ENCODE measurements at regions not wholly inside any gene's neighbourhood (a gene's known extent, or its start where the extent isn't known, plus 50 kb on each side); places are given as distances from the start of the nearest gene placed in this dataset.
"Not testable (repeated sequence)": the region's sequence is repeated elsewhere in the genome, so short reads cannot be mapped to it uniquely, and the experiment has no call there.

DNA sequence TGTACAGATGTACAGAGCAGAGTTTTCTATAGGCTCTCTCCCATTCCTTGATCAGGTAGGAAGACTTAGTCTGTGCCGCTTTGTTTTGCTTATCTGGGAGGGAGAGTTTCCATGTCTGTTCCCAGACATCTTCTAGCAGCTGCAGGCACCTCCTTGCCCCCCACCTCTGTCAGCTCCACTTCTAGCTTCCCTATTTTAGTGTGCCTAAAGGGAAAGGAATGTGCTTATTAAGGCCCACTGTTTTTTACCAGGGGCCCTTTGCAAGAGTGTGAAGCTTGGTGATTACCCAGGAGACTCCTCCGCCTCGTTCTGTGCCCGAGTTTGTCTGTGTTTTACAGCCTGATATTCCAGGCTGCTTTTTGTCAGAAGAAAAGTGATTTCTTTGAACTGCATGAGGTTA is 1984.4 kb downstream of the OLFM4 start:
- H3K27me3 Mint-ChIP-seq (ENCODE audit: low read depth, unreplicated experiment), result no peaks in the 10 kb centered on the region
- TF ChIP-seq, protein P1, sequence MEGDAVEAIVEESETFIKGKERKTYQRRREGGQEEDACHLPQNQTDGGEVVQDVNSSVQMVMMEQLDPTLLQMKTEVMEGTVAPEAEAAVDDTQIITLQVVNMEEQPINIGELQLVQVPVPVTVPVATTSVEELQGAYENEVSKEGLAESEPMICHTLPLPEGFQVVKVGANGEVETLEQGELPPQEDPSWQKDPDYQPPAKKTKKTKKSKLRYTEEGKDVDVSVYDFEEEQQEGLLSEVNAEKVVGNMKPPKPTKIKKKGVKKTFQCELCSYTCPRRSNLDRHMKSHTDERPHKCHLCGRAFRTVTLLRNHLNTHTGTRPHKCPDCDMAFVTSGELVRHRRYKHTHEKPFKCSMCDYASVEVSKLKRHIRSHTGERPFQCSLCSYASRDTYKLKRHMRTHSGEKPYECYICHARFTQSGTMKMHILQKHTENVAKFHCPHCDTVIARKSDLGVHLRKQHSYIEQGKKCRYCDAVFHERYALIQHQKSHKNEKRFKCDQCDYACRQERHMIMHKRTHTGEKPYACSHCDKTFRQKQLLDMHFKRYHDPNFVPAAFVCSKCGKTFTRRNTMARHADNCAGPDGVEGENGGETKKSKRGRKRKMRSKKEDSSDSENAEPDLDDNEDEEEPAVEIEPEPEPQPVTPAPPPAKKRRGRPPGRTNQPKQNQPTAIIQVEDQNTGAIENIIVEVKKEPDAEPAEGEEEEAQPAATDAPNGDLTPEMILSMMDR (IDR thresholded peaks at IDR 0.05; ENCODE audit: insufficient read depth, low read depth, low read length), result no peak
- no peak for TF ChIP-seq EZH2 (IDR thresholded peaks at IDR 0.05; ENCODE audit: insufficient read depth, low read length)
- DNase-seq (ENCODE audit: low read depth), result no peak
- Histone ChIP-seq H3K4me3 (ENCODE audit: insufficient read depth, low read depth, low read length) (no peak overlapping the region), H4K20me1 (ENCODE audit: insufficient read depth, low read length) (no peaks in the 10 kb centered on the region), H3K36me3 (ENCODE audit: insufficient read depth, low read length) (no peaks in the 10 kb centered on the region), H3K27ac (ENCODE audit: low read depth, low read length) (no peak overlapping the region), H2AFZ (ENCODE audit: low read depth, low read length) (no peak overlapping the region), H3K79me2 (ENCODE audit: insufficient read depth, low read length) (no peaks in the 10 kb centered on the region), H3K27me3 (ENCODE audit: insufficient read depth, low read length) (no peaks in the 10 kb centered on the region), H3K4me2 (ENCODE audit: low read length) (no peak overlapping the region), H3K4me1 (ENCODE audit: insufficient read depth, low read length) (no peaks in the 10 kb centered on the region), H3K9me3 (ENCODE audit: insufficient read depth, low read depth, low read length) (no peaks in the 10 kb centered on the region), H3K9ac (ENCODE audit: low read length) (no peak overlapping the region)
- no peak for FAIRE-seq
- no peaks in the 10 kb centered on the region for H3K4me1 Mint-ChIP-seq (ENCODE audit: low read depth, unreplicated experiment)
- H3K4me3 Mint-ChIP-seq (ENCODE audit: unreplicated experiment), result no peak overlapping the region
- H3K36me3 Mint-ChIP-seq (ENCODE audit: low read depth, unreplicated experiment), result no peaks in the 10 kb centered on the region
- no peaks in the 10 kb centered on the region for H3K9me3 Mint-ChIP-seq (ENCODE audit: unreplicated experiment)
- no peak overlapping the region for H3K27ac Mint-ChIP-seq (ENCODE audit: unreplicated experiment)

DNA sequence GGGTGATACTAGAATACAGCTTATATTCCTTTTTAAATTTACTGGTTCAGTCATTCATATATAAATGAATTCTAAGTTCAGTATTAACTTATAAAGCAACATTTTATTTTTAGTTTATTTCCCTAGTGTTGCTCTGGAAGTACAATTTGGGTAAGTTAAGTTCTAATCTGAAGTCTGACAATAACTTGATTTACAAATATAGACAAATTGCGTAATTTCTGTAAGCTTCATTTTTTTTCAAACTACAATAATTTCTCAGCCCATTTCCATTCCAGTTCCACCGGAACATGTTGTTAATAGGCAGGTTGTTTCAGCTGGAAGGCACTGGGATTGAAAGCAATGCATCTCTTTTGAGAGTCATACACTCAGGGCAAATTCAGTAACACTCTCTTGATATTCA is 2000.7 kb downstream of the OLFM4 start:
- Histone ChIP-seq H3K36me3 (ENCODE audit: insufficient read depth, low read length) (no peaks in the 10 kb centered on the region), H3K4me2 (ENCODE audit: low read length) (no peak overlapping the region), H3K4me1 (ENCODE audit: insufficient read depth, low read length) (no peaks in the 10 kb centered on the region), H3K27me3 (ENCODE audit: insufficient read depth, low read length) (no peaks in the 10 kb centered on the region), H3K79me2 (ENCODE audit: insufficient read depth, low read length) (no peaks in the 10 kb centered on the region), H3K9me3 (ENCODE audit: insufficient read depth, low read depth, low read length) (peaks cover 4% of the 10 kb centered on the region), H3K4me3 (ENCODE audit: insufficient read depth, low read depth, low read length) (no peak overlapping the region), H4K20me1 (ENCODE audit: insufficient read depth, low read length) (no peaks in the 10 kb centered on the region), H3K9ac (ENCODE audit: low read length) (no peak overlapping the region), H2AFZ (ENCODE audit: low read depth, low read length) (no peak overlapping the region), H3K27ac (ENCODE audit: low read depth, low read length) (no peak overlapping the region)
- Mint-ChIP-seq H3K36me3 (ENCODE audit: low read depth, unreplicated experiment) (peaks cover 2% of the 10 kb centered on the region), H3K4me1 (ENCODE audit: low read depth, unreplicated experiment) (no peaks in the 10 kb centered on the region), H3K9me3 (ENCODE audit: unreplicated experiment) (peaks cover 6% of the 10 kb centered on the region), H3K4me3 (ENCODE audit: unreplicated experiment) (no peak overlapping the region), H3K27ac (ENCODE audit: unreplicated experiment) (no peak overlapping the region), H3K27me3 (ENCODE audit: low read depth, unreplicated experiment) (no peaks in the 10 kb centered on the region)
- no peak for DNase-seq (ENCODE audit: low read depth)
- no peak for FAIRE-seq
- TF ChIP-seq EZH2 (IDR thresholded peaks at IDR 0.05; ENCODE audit: insufficient read depth, low read length), result no peak
- TF ChIP-seq, protein P1 (IDR thresholded peaks at IDR 0.05; ENCODE audit: insufficient read depth, low read depth, low read length), result no peak

DNA sequence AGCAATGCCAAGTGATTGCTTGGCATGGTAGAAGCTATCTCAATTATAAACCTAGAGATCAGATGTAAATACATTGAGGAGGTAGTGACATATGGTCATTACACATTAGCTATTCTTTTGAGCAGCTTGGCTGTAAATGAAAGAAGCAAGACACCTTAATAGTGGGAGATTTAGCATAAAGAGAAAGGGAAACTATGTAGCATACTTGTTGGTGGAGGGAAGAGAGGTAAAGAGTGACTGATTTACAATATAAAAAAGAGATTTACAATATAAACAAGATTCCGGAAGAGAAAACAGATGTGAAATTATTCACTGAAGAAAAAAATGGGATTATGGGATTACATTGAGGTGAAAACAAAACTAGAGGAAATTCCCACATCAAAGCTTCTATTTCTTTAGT is 2009.6 kb downstream of the OLFM4 start:
- H3K4me1 ChIP-seq (ENCODE audit: insufficient read depth, low read length), result no peaks in the 10 kb centered on the region
- H3K9ac ChIP-seq (ENCODE audit: low read length), result no peak overlapping the region
- H3K36me3 ChIP-seq (ENCODE audit: insufficient read depth, low read length), result no peaks in the 10 kb centered on the region
- no peak for TF ChIP-seq EZH2 (IDR thresholded peaks at IDR 0.05; ENCODE audit: insufficient read depth, low read length)
- H3K9me3 Mint-ChIP-seq (ENCODE audit: unreplicated experiment), result no peaks in the 10 kb centered on the region
- no peaks in the 10 kb centered on the region for H3K4me1 Mint-ChIP-seq (ENCODE audit: low read depth, unreplicated experiment)
- DNase-seq (ENCODE audit: low read depth), result no peak
- H3K9me3 ChIP-seq (ENCODE audit: insufficient read depth, low read depth, low read length), result no peaks in the 10 kb centered on the region
- H3K36me3 Mint-ChIP-seq (ENCODE audit: low read depth, unreplicated experiment), result no peaks in the 10 kb centered on the region
- FAIRE-seq, result no peak
- H3K79me2 ChIP-seq (ENCODE audit: insufficient read depth, low read length), result no peaks in the 10 kb centered on the region
- H2AFZ ChIP-seq (ENCODE audit: low read depth, low read length), result no peak overlapping the region
- H3K4me3 Mint-ChIP-seq (ENCODE audit: unreplicated experiment), result no peak overlapping the region
- H3K27me3 Mint-ChIP-seq (ENCODE audit: low read depth, unreplicated experiment), result no peaks in the 10 kb centered on the region
- H3K4me2 ChIP-seq (ENCODE audit: low read length), result no peak overlapping the region
- H3K27ac Mint-ChIP-seq (ENCODE audit: unreplicated experiment), result no peak overlapping the region
- H3K27ac ChIP-seq (ENCODE audit: low read depth, low read length), result no peak overlapping the region
- no peak overlapping the region for H3K4me3 ChIP-seq (ENCODE audit: insufficient read depth, low read depth, low read length)
- H3K27me3 ChIP-seq (ENCODE audit: insufficient read depth, low read length), result no peaks in the 10 kb centered on the region
- no peaks in the 10 kb centered on the region for H4K20me1 ChIP-seq (ENCODE audit: insufficient read depth, low read length)

DNA sequence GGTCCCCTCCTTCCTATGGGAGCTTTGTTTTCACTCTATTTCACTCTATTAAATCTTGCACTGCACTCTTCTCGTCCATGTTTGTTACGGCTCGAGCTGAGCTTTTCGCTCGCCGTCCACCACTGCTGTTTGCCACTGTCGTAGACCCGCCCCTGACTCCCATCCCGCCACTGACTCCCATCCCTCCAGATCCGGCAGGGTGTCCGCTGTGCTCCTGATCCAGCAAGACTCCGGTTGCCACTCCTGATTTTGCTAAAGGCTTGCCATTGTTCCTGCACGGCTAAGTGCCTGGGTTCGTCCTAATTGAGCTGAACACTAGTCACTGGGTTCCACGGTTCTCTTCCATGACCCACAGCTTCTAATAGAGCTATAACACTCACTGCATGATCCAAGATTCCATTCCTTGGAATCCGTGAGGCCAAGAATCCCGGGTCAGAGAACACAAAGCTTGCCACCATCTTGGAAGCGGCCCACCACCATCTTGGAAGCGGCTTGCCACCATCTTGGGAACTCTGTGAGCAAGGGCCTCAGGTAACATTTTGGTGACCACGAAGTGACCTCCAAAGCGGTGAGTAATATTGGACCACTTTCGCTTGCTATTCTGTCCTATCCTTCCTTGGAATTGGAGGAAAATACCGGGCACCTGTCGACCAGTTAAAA is 2025.4 kb downstream of the OLFM4 start:
- H3K4me1 Mint-ChIP-seq (ENCODE audit: low read depth, unreplicated experiment); FAIRE-seq; H3K27me3 Mint-ChIP-seq (ENCODE audit: low read depth, unreplicated experiment); H3K4me3 Mint-ChIP-seq (ENCODE audit: unreplicated experiment); H3K27ac ChIP-seq (ENCODE audit: low read depth, low read length); DNase-seq (ENCODE audit: low read depth); H3K4me1 ChIP-seq (ENCODE audit: insufficient read depth, low read length); H3K4me3 ChIP-seq (ENCODE audit: insufficient read depth, low read depth, low read length); H3K9ac ChIP-seq (ENCODE audit: low read length); H2AFZ ChIP-seq (ENCODE audit: low read depth, low read length); H3K36me3 ChIP-seq (ENCODE audit: insufficient read depth, low read length); H3K27me3 ChIP-seq (ENCODE audit: insufficient read depth, low read length); H3K9me3 ChIP-seq (ENCODE audit: insufficient read depth, low read depth, low read length); H4K20me1 ChIP-seq (ENCODE audit: insufficient read depth, low read length); H3K4me2 ChIP-seq (ENCODE audit: low read length); H3K79me2 ChIP-seq (ENCODE audit: insufficient read depth, low read length); H3K27ac Mint-ChIP-seq (ENCODE audit: unreplicated experiment); H3K9me3 Mint-ChIP-seq (ENCODE audit: unreplicated experiment); H3K36me3 Mint-ChIP-seq (ENCODE audit: low read depth, unreplicated experiment): not testable (repeated sequence)

DNA sequence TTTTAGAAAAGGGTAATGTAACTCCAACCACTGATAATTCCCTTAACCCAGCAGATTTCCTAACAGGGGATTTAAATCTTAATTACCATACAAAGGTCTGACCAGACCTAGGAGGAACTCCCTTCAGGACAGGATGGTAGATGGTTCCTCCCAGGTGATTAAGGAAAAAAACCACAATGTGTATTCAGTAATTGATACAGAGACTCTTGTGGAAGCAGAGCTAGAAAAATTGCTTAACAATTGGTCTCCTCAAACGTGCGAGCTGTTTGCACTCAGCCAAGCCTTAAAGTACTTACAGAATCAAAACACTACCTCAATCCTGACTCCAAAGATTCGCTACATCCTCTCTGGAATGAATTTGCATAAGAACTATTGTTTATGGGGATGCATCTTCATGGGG is 2027.1 kb downstream of the OLFM4 start:
- not testable (repeated sequence) for H3K27me3 Mint-ChIP-seq (ENCODE audit: low read depth, unreplicated experiment); FAIRE-seq; H3K27ac ChIP-seq (ENCODE audit: low read depth, low read length); H3K9ac ChIP-seq (ENCODE audit: low read length); H3K36me3 ChIP-seq (ENCODE audit: insufficient read depth, low read length); H3K9me3 ChIP-seq (ENCODE audit: insufficient read depth, low read depth, low read length); H3K79me2 ChIP-seq (ENCODE audit: insufficient read depth, low read length); H3K4me1 Mint-ChIP-seq (ENCODE audit: low read depth, unreplicated experiment); H3K27me3 ChIP-seq (ENCODE audit: insufficient read depth, low read length); H3K9me3 Mint-ChIP-seq (ENCODE audit: unreplicated experiment); H4K20me1 ChIP-seq (ENCODE audit: insufficient read depth, low read length); H3K4me3 ChIP-seq (ENCODE audit: insufficient read depth, low read depth, low read length); DNase-seq (ENCODE audit: low read depth); H3K36me3 Mint-ChIP-seq (ENCODE audit: low read depth, unreplicated experiment); H3K27ac Mint-ChIP-seq (ENCODE audit: unreplicated experiment); H3K4me3 Mint-ChIP-seq (ENCODE audit: unreplicated experiment); H2AFZ ChIP-seq (ENCODE audit: low read depth, low read length); H3K4me1 ChIP-seq (ENCODE audit: insufficient read depth, low read length); H3K4me2 ChIP-seq (ENCODE audit: low read length)

All from astrocyte (in vitro differentiated cells and primary cell).